HEK293 (cell line): ENCODE measurements at regions not wholly inside any gene's neighbourhood (a gene's known extent, or its start where the extent isn't known, plus 50 kb on each side); places are given as distances from the start of the nearest gene placed in this dataset.

Experiments used
- CTCF ChIA-PET: fragments of 350-600 bp; formaldehyde crosslinking; extraction: SDS; loops from one replicate; lab custom pipeline; 2021; ENCODE audit warnings: antibody characterized with exemption; lab: Yijun Ruan, JAX
- POLR2A ChIA-PET: fragments of 300-600 bp; formaldehyde crosslinking; extraction: SDS; loops from one replicate; lab custom pipeline; 2020; ENCODE audit warnings: antibody characterized with exemption, inconsistent platforms; lab: Yijun Ruan, JAX
- H3K27ac ChIP-seq: fragments of 200-500 bp; sonication (Bioruptor generic); 2 replicates; pipeline ENCODE4 v1.5.1; 2014; ENCODE audit warnings: low read depth, low read length, control low read depth, inconsistent platforms; ENCODE audit errors: extremely low read depth
- H3K36me3 ChIP-seq, 2 experiments: fragments of 200-500 bp in 1 of 2; sonication (Bioruptor generic) in 1 of 2; 1 replicate in 1 of 2; 2 replicates in 1 of 2; pipeline ENCODE4 v1.5.1; 2014 to 2017; ENCODE audit warnings: inconsistent platforms in 2 of 2, low read length in 2 of 2; ENCODE audit not compliant: control insufficient read depth in 2 of 2, insufficient read depth in 1 of 2
- H3K4me1 ChIP-seq: fragments of 200-500 bp; sonication (Bioruptor generic); 2 replicates; pipeline ENCODE4 v1.5.1; 2014; ENCODE audit warnings: mild to moderate bottlenecking, low read length, inconsistent platforms; ENCODE audit not compliant: control insufficient read depth, insufficient read depth
- H3K4me3 ChIP-seq: 2 replicates; pipeline ENCODE4 v1.5.1; 2011; ENCODE audit warnings: low read depth, mild to moderate bottlenecking, control low read depth, low read length, moderate library complexity
- H3K9me3 ChIP-seq: fragments of 200-500 bp; sonication (Bioruptor generic); 2 replicates; pipeline ENCODE4 v1.5.1; 2014; ENCODE audit warnings: low read depth, low read length, inconsistent platforms; ENCODE audit not compliant: control insufficient read depth, insufficient read depth
- FEZF1 ChIP-seq: fragments of 450-650 bp; formaldehyde crosslinking; IDR thresholded peaks from 2 replicates; pipeline ENCODE4 v1.5.1; 2016; ENCODE audit warnings: missing biosample characterization, missing genetic modification characterization
- HOXD13 ChIP-seq: sonication (generic); formaldehyde crosslinking; IDR thresholded peaks from 2 replicates; pipeline ENCODE4 v1.8.0; 2022; ENCODE audit warnings: missing genetic modification reagents, borderline replicate concordance
- IKZF3 ChIP-seq: fragments of 450-650 bp; IDR thresholded peaks from 2 replicates; pipeline ENCODE4 v1.5.0; 2018; ENCODE audit warnings: missing biosample characterization, mild to moderate bottlenecking, missing genetic modification characterization, moderate library complexity
- KLF7 ChIP-seq: fragments of 450-650 bp; formaldehyde crosslinking; IDR thresholded peaks from 2 replicates; pipeline ENCODE4 v1.5.1; 2016; ENCODE audit warnings: missing biosample characterization, missing genetic modification characterization, borderline replicate concordance
- MZF1 ChIP-seq: fragments of 450-650 bp; formaldehyde crosslinking; IDR thresholded peaks from 2 replicates; pipeline ENCODE4 v1.5.1; 2017; ENCODE audit warnings: missing biosample characterization, missing genetic modification characterization, borderline replicate concordance
- REPIN1 ChIP-seq: fragments of 450-650 bp; formaldehyde crosslinking; IDR thresholded peaks from 2 replicates; pipeline ENCODE4 v1.5.1; 2017; ENCODE audit warnings: missing biosample characterization, missing genetic modification characterization, low read depth
- SP2 ChIP-seq: fragments of 450-650 bp; formaldehyde crosslinking; IDR thresholded peaks from 2 replicates; pipeline ENCODE4 v1.5.1; 2016; ENCODE audit warnings: missing biosample characterization, missing genetic modification characterization
- ZBTB20 ChIP-seq: fragments of 450-650 bp; formaldehyde crosslinking; IDR thresholded peaks from 2 replicates; pipeline ENCODE4 v1.5.1; 2016; ENCODE audit warnings: missing biosample characterization, missing genetic modification characterization
- ZBTB7A ChIP-seq: fragments of 450-650 bp; formaldehyde crosslinking; IDR thresholded peaks from 2 replicates; pipeline ENCODE4 v1.5.1; 2016; ENCODE audit warnings: low read depth, missing biosample characterization, missing genetic modification characterization
- ZEB2 ChIP-seq: fragments of 450-650 bp; formaldehyde crosslinking; IDR thresholded peaks from 2 replicates; pipeline ENCODE4 v1.5.1; 2016; ENCODE audit warnings: missing biosample characterization, missing genetic modification characterization
- ZFP41 ChIP-seq: fragments of 450-650 bp; formaldehyde crosslinking; IDR thresholded peaks from 2 replicates; pipeline ENCODE4 v1.5.1; 2016; ENCODE audit warnings: missing biosample characterization, missing genetic modification characterization, borderline replicate concordance
- ZNF140 ChIP-seq: fragments of 450-650 bp; formaldehyde crosslinking; IDR thresholded peaks from 2 replicates; pipeline ENCODE4 v1.5.1; 2016; ENCODE audit warnings: missing biosample characterization, missing genetic modification characterization
- ZNF174 ChIP-seq: fragments of 450-650 bp; formaldehyde crosslinking; IDR thresholded peaks from 2 replicates; pipeline ENCODE4 v1.5.0; 2017; ENCODE audit warnings: missing biosample characterization, mild to moderate bottlenecking, missing genetic modification characterization
- ZNF239 ChIP-seq: fragments of 450-650 bp; formaldehyde crosslinking; IDR thresholded peaks from 2 replicates; pipeline ENCODE4 v1.5.1; 2016; ENCODE audit warnings: missing biosample characterization, missing genetic modification characterization
- ZNF266 ChIP-seq: fragments of 450-650 bp; formaldehyde crosslinking; IDR thresholded peaks from 2 replicates; pipeline ENCODE4 v1.5.1; 2016; ENCODE audit warnings: missing biosample characterization, missing genetic modification characterization, low read depth
- ZNF274 ChIP-seq, 2 experiments: fragments of 200-500 bp in 1 of 2; fragments of 450-650 bp in 1 of 2; sonication (Bioruptor generic) in 1 of 2; formaldehyde crosslinking in 1 of 2; IDR thresholded peaks; 2 replicates each; pipeline versions ENCODE4 v1.5.1 to v1.6.1; 2014 to 2016; ENCODE audit warnings: borderline replicate concordance in 1 of 2, inconsistent platforms in 1 of 2, low read length in 1 of 2, missing biosample characterization in 1 of 2, missing genetic modification characterization in 1 of 2
- TF ChIP-seq, protein P1 (sequence below): IDR thresholded peaks from 2 replicates; pipeline ENCODE4 v1.6.1; 2011; ENCODE audit warnings: mild to moderate bottlenecking, low read depth, low read length, borderline replicate concordance
- TF ChIP-seq, protein P2 (sequence below): fragments of 450-650 bp; formaldehyde crosslinking; conservative IDR thresholded peaks from 2 replicates; pipeline ENCODE4 v1.5.1; 2016; ENCODE audit warnings: low read depth, missing biosample characterization, missing genetic modification characterization

DNA sequence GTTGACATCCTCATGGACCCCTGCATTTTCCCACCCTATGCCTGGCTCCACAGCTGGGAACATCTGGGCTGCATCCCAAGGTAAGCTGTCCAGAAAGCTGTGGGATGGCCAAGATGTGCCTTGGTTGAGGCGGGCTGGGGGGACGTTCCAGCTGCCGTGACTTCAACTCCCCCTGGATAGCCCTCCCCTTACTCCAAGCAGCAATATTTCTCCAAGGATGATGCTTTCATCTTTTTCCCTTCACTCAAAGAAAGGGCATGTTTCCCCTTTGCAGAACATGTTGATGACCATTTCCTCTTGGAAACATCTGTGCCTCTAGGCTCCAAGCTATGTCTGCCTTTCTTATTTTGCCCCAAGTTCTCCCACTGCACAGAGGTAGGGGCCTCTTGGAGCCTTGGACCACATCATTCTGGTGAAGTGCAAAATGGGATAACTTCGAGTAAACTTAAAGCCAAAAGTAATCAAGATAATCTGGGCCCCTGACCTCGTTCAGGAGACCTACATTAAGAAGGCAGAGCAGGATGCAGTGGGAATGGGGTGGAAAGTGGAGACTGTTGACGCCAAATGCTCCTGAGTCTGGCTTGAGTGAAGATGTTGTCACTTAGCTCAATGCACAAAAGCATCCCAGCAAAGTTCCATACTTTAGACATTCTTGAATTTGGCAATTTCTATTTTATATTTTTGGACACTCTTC, 175.2 kb downstream of the GAS1 start:
- H3K9me3 ChIP-seq = no peaks in the 10 kb centered on the region
- no peak overlapping the region for H3K4me3 ChIP-seq
- TF ChIP-seq, protein P1, sequence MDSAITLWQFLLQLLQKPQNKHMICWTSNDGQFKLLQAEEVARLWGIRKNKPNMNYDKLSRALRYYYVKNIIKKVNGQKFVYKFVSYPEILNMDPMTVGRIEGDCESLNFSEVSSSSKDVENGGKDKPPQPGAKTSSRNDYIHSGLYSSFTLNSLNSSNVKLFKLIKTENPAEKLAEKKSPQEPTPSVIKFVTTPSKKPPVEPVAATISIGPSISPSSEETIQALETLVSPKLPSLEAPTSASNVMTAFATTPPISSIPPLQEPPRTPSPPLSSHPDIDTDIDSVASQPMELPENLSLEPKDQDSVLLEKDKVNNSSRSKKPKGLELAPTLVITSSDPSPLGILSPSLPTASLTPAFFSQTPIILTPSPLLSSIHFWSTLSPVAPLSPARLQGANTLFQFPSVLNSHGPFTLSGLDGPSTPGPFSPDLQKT = no peak
- TF ChIP-seq HOXD13 (CRISPR knock-in tag) (no peak), FEZF1 (tag by site-specific recombination) (no peak), ZEB2 (no peak), IKZF3 (tag by site-specific recombination) (no peak), MZF1 (tag by site-specific recombination) (no peak), KLF7 (tag by site-specific recombination) (no peak), SP2 (tag by site-specific recombination) (no peak), ZNF239 (tag by site-specific recombination) (no peak), ZBTB20 (no peak), ZBTB7A (tag by site-specific recombination) (no peak)
- TF ChIP-seq, all 188 proteins: peak for 0
- POLR2A ChIA-PET = no interaction called here
- no peak overlapping the region for H3K27ac ChIP-seq
- no peaks in the 10 kb centered on the region for H3K36me3 ChIP-seq
- peaks cover under 1% of the 10 kb centered on the region; the same call in 1 of the 2 replicates for H3K4me1 ChIP-seq
- CTCF ChIA-PET = no interaction called here

DNA sequence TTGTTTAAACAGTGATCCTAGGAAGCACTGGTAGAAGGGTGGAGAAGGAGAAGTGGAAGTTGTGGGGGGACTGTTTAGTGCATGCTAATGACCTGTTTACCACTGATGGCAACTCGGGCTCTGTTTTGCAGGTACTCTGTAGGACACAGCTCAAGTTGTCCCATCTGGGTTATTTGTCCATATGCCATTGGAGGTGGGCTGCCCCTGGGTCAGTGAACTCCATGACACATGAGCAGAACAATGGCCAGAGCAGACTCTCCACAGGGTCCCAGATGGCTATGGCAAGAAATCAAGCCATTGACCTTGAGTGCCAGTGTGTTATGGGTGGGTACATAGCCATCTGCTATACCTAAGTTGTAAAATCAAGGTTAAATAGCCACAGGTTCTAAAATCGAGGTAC, 175.9 kb downstream of the GAS1 start:
- POLR2A ChIA-PET = no interaction called here
- Histone ChIP-seq H3K9me3 (no peaks in the 10 kb centered on the region), H3K36me3 (no peaks in the 10 kb centered on the region), H3K4me1 (peaks cover 7% of the 10 kb centered on the region; the same call in 1 of the 2 replicates), H3K4me3 (no peak overlapping the region), H3K27ac (no peak overlapping the region)
- CTCF ChIA-PET = no interaction called here
- TF ChIP-seq ZNF174 (tag by site-specific recombination) (no peak), ZNF140 (tag by site-specific recombination) (no peak), ZNF266 (tag by site-specific recombination) (no peak), ZFP41 (tag by site-specific recombination) (no peak), ZNF274 (IDR thresholded peaks at IDR 0.05; ENCODE audit: low read length) (no peak), ZNF274 (tag by site-specific recombination; IDR thresholded peaks at IDR 0.05; ENCODE audit: borderline replicate concordance) (no peak), REPIN1 (tag by site-specific recombination) (no peak), SP2 (tag by site-specific recombination) (no peak)
- TF ChIP-seq, protein P2, sequence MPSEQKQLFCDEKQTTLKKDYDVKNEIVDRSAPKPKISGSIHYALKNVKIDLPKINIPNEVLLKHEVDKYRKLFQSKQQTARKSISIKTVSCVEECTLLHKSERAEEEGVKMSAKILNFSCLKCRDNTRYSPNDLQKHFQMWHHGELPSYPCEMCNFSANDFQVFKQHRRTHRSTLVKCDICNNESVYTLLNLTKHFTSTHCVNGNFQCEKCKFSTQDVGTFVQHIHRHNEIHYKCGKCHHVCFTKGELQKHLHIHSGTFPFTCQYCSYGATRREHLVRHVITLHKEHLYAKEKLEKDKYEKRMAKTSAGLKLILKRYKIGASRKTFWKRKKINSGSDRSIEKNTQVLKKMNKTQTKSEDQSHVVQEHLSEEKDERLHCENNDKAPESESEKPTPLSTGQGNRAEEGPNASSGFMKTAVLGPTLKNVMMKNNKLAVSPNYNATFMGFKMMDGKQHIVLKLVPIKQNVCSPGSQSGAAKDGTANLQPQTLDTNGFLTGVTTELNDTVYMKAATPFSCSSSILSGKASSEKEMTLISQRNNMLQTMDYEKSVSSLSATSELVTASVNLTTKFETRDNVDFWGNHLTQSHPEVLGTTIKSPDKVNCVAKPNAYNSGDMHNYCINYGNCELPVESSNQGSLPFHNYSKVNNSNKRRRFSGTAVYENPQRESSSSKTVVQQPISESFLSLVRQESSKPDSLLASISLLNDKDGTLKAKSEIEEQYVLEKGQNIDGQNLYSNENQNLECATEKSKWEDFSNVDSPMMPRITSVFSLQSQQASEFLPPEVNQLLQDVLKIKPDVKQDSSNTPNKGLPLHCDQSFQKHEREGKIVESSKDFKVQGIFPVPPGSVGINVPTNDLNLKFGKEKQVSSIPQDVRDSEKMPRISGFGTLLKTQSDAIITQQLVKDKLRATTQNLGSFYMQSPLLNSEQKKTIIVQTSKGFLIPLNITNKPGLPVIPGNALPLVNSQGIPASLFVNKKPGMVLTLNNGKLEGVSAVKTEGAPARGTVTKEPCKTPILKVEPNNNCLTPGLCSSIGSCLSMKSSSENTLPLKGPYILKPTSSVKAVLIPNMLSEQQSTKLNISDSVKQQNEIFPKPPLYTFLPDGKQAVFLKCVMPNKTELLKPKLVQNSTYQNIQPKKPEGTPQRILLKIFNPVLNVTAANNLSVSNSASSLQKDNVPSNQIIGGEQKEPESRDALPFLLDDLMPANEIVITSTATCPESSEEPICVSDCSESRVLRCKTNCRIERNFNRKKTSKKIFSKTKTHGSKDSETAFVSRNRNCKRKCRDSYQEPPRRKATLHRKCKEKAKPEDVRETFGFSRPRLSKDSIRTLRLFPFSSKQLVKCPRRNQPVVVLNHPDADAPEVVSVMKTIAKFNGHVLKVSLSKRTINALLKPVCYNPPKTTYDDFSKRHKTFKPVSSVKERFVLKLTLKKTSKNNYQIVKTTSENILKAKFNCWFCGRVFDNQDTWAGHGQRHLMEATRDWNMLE = no peak
